Neural cell (in vitro differentiated cells): ENCODE measurements at regions not wholly inside any gene's neighbourhood (a gene's known extent, or its start where the extent isn't known, plus 50 kb on each side); places are given as distances from the start of the nearest gene placed in this dataset.
A peak's percentile ranks its signal among the peaks of the same experiment; 100 is the strongest.

Experiments
- H2AFZ ChIP-seq: fragments of 200-600, 300-800 bp; sonication (generic), shearing (Covaris generic); 2 replicates; pipeline ENCODE4 v1.6.0; 2014; ENCODE audit warnings: low read depth, mild to moderate bottlenecking, antibody characterized with exemption, low read length, moderate library complexity
- H3F3A ChIP-seq: fragments of 200-600 bp; shearing (Covaris generic); 2 replicates; pipeline ENCODE4 v1.6.1; 2016; ENCODE audit warnings: mild to moderate bottlenecking, moderate library complexity, mixed read lengths, antibody characterized with exemption, low read length; ENCODE audit not compliant: insufficient read depth, poor library complexity, severe bottlenecking
- H3K27ac ChIP-seq: fragments of 200-600, 300-800 bp; sonication (generic), shearing (Covaris generic); 2 replicates; pipeline ENCODE4 v1.5.1; 2014; ENCODE audit warnings: mild to moderate bottlenecking, low read length, moderate library complexity
- H3K27me3 ChIP-seq: fragments of 300-800, 200-600 bp; sonication (generic), shearing (Covaris generic); 2 replicates; pipeline ENCODE4 v1.6.0; 2014; ENCODE audit warnings: mild to moderate bottlenecking, low read depth, low read length, moderate library complexity; ENCODE audit not compliant: insufficient read depth
- H3K36me3 ChIP-seq: fragments of 300-800, 200-600 bp; sonication (generic), shearing (Covaris generic); 2 replicates; pipeline ENCODE4 v1.5.1; 2014; ENCODE audit warnings: mild to moderate bottlenecking, antibody characterized with exemption, low read length, moderate library complexity; ENCODE audit not compliant: insufficient read depth
- H3K4me2 ChIP-seq: fragments of 300-800, 200-600 bp; sonication (generic), shearing (Covaris generic); 2 replicates; pipeline ENCODE4 v1.6.0; 2014; ENCODE audit warnings: mild to moderate bottlenecking, low read length
- H3K4me3 ChIP-seq: fragments of 300-800, 200-600 bp; sonication (generic), shearing (Covaris generic); 2 replicates; pipeline ENCODE4 v1.5.1; 2014; ENCODE audit warnings: mild to moderate bottlenecking, low read length, moderate library complexity
- H3K79me2 ChIP-seq: fragments of 200-600 bp; shearing (Covaris generic); replicated peaks from 2 replicates; pipeline ENCODE4 v1.6.0; 2014; ENCODE audit warnings: mild to moderate bottlenecking, low read length, moderate library complexity; ENCODE audit not compliant: insufficient read depth
- H3K9ac ChIP-seq: fragments of 300-800, 200-600 bp; sonication (generic), shearing (Covaris generic); 2 replicates; pipeline ENCODE4 v1.6.1; 2016; ENCODE audit warnings: mild to moderate bottlenecking, low read length, mixed read lengths
- H3K9me2 ChIP-seq: fragments of 200-600 bp; shearing (Covaris generic); 2 replicates; pipeline ENCODE4 v1.6.1; 2016; ENCODE audit warnings: mild to moderate bottlenecking, low read length, mixed read lengths; ENCODE audit not compliant: insufficient read depth
- H3K9me3 ChIP-seq: fragments of 200-600, 300-800 bp; sonication (generic), shearing (Covaris generic); 2 replicates; pipeline ENCODE4 v1.6.1; 2016; ENCODE audit warnings: mild to moderate bottlenecking, mixed run types, low read length, moderate library complexity, mixed read lengths
- H4K20me1 ChIP-seq: fragments of 200-600 bp; shearing (Covaris generic); 2 replicates; pipeline ENCODE4 v1.6.1; 2016; ENCODE audit warnings: mild to moderate bottlenecking, mixed run types; ENCODE audit not compliant: insufficient read depth
- CTCF ChIP-seq: fragments of 450-650 bp; IDR thresholded peaks from 2 replicates; pipeline ENCODE4 v1.5.1; 2014; ENCODE audit warnings: antibody characterized with exemption, mild to moderate bottlenecking, moderate library complexity; ENCODE audit not compliant: poor library complexity, severe bottlenecking
- EZH2 ChIP-seq: fragments of 200-600, 300-800 bp; shearing (Covaris generic), sonication (generic); IDR thresholded peaks from 2 replicates; pipeline ENCODE4 v1.6.1; 2014; ENCODE audit warnings: antibody characterized with exemption, low read length, borderline replicate concordance, mild to moderate bottlenecking; ENCODE audit not compliant: insufficient read depth, poor library complexity, severe bottlenecking
- MXI1 ChIP-seq: fragments of 450-650 bp; conservative IDR thresholded peaks from 2 replicates; pipeline ENCODE4 v1.6.1; 2014; ENCODE audit warnings: antibody characterized with exemption, mild to moderate bottlenecking; ENCODE audit not compliant: poor library complexity, severe bottlenecking
- POLR2AphosphoS5 ChIP-seq: IDR thresholded peaks from 2 replicates; pipeline ENCODE4 v1.6.1; 2012
- RAD21 ChIP-seq: fragments of 450-650 bp; conservative IDR thresholded peaks from 2 replicates; pipeline ENCODE4 v1.6.1; 2014; ENCODE audit warnings: antibody characterized with exemption, mild to moderate bottlenecking, moderate library complexity
- SMC3 ChIP-seq: fragments of 450-650 bp; conservative IDR thresholded peaks from 2 replicates; pipeline ENCODE4 v1.6.1; 2014; ENCODE audit warnings: antibody characterized with exemption, mild to moderate bottlenecking, moderate library complexity; ENCODE audit not compliant: poor library complexity
- TAF1 ChIP-seq: IDR thresholded peaks from 2 replicates; pipeline ENCODE4 v1.6.1; 2012; ENCODE audit warnings: low read depth

GRCh38 chr4:180084561-180084960, 2158.6 kb upstream of the TENM3 start:
- no peaks in the 10 kb centered on the region for H4K20me1 ChIP-seq
- TF ChIP-seq EZH2 (no peak), POLR2AphosphoS5 (no peak), RAD21 (no peak), MXI1 (no peak)
- H2AFZ ChIP-seq = no peak overlapping the region
- H3K9ac ChIP-seq = no peak overlapping the region
- H3K27me3 ChIP-seq = no peaks in the 10 kb centered on the region
- H3K4me2 ChIP-seq = no peak overlapping the region
- H3K27ac ChIP-seq = no peak overlapping the region
- no peaks in the 10 kb centered on the region for H3K36me3 ChIP-seq
- H3K4me3 ChIP-seq = no peak overlapping the region
- no peaks in the 10 kb centered on the region for H3K79me2 ChIP-seq
- H3K9me2 ChIP-seq = no peaks in the 10 kb centered on the region
- no peaks in the 10 kb centered on the region for H3F3A ChIP-seq
- H3K9me3 ChIP-seq = no peaks in the 10 kb centered on the region

- Histone ChIP-seq H3K27ac (no peak overlapping the region), H3K9ac (no peak overlapping the region), H3K9me3 (no peaks in the 10 kb centered on the region), H3K9me2 (no peaks in the 10 kb centered on the region), H2AFZ (no peak overlapping the region), H3K27me3 (no peaks in the 10 kb centered on the region), H3K36me3 (no peaks in the 10 kb centered on the region), H3K4me3 (no peak overlapping the region), H3K4me2 (no peak overlapping the region), H3K79me2 (no peaks in the 10 kb centered on the region), H3F3A (no peaks in the 10 kb centered on the region), H4K20me1 (no peaks in the 10 kb centered on the region)
- TF ChIP-seq CTCF = no peak
- no peak for TF ChIP-seq SMC3
- peak; percentile 30 for TF ChIP-seq POLR2AphosphoS5
These were observed 2156.6 kb upstream of the TENM3 start for GRCh38 chr4:180086480-180087190.

- no peaks in the 10 kb centered on the region for H3F3A ChIP-seq
- H3K4me2 ChIP-seq = no peak overlapping the region
- no peaks in the 10 kb centered on the region for H3K27me3 ChIP-seq
- no peak overlapping the region for H3K9ac ChIP-seq
- H2AFZ ChIP-seq = no peak overlapping the region
- no peaks in the 10 kb centered on the region for H3K9me3 ChIP-seq
- no peaks in the 10 kb centered on the region for H3K79me2 ChIP-seq
- H3K9me2 ChIP-seq = no peaks in the 10 kb centered on the region
- no peaks in the 10 kb centered on the region for H3K36me3 ChIP-seq
- H4K20me1 ChIP-seq = no peaks in the 10 kb centered on the region
- no peak overlapping the region for H3K4me3 ChIP-seq
- no peak overlapping the region for H3K27ac ChIP-seq
- no peak for TF ChIP-seq TAF1
- no peak for TF ChIP-seq RAD21
- no peak for TF ChIP-seq CTCF
These were observed 2144.6 kb upstream of the TENM3 start for GRCh38 chr4:180098586-180098985.
